GM12872 (cell line): ENCODE measurements at regions not wholly inside any gene's neighbourhood (a gene's known extent, or its start where the extent isn't known, plus 50 kb on each side); places are given as distances from the start of the nearest gene placed in this dataset.

Experiments used
- CTCF ChIP-seq: IDR thresholded peaks from 3 replicates; pipeline ENCODE4 v1.5.1; 2011; ENCODE audit warnings: low read depth, mild to moderate bottlenecking, low read length, moderate library complexity; ENCODE audit not compliant: insufficient read depth

GRCh38 chr5:116908537-116908936 lies 333.9 kb upstream of the SEMA6A start:
- TF ChIP-seq CTCF = no peak

- TF ChIP-seq CTCF = no peak
These were observed 331.3 kb upstream of the SEMA6A start for GRCh38 chr5:116905885-116906284.

GRCh38 chr5:116900793-116901192 lies 326.2 kb upstream of the SEMA6A start:
- no peak for TF ChIP-seq CTCF

- TF ChIP-seq CTCF = no peak
These were observed 324.3 kb upstream of the SEMA6A start for GRCh38 chr5:116898917-116899316.

- TF ChIP-seq CTCF = no peak
These were observed 322.7 kb upstream of the SEMA6A start for GRCh38 chr5:116897291-116897690.

- TF ChIP-seq CTCF = no peak
These were observed 321.4 kb upstream of the SEMA6A start for GRCh38 chr5:116896001-116896400.

- no peak for TF ChIP-seq CTCF
These were observed 318.4 kb upstream of the SEMA6A start for GRCh38 chr5:116892993-116893392.

- no peak for TF ChIP-seq CTCF
These were observed 312.5 kb upstream of the SEMA6A start for GRCh38 chr5:116887104-116887503.
